ENCODE measurements at regions not wholly inside any gene's neighbourhood (a gene's known extent, or its start where the extent isn't known, plus 50 kb on each side); places are given as distances from the start of the nearest gene placed in this dataset.
"Not testable (repeated sequence)": the region's sequence is repeated elsewhere in the genome, so short reads cannot be mapped to it uniquely, and the experiment has no call there.

GRCh38 chr1:86805898-86806519 is 101.6 kb downstream of the SH3GLB1 start:
- peak in 1 of 2 donors; percentile 37 for TF ChIP-seq EGR1 (IDR thresholded peaks at IDR 0.05; ENCODE audit: low read depth in 2 of 2)
- not testable (repeated sequence) for TF ChIP-seq GABPA (IDR thresholded peaks at IDR 0.05 in 1 of 2, conservative IDR thresholded peaks at IDR 0.05 in 1 of 2); TAF1 (conservative IDR thresholded peaks at IDR 0.05); CTCF (IDR thresholded peaks at IDR 0.05; ENCODE audit: low read depth, low read length, missing input control)
- TF ChIP-seq RAD21 (IDR thresholded peaks at IDR 0.05) = peak; percentile 21 to 32
- TF ChIP-seq, protein P1, sequence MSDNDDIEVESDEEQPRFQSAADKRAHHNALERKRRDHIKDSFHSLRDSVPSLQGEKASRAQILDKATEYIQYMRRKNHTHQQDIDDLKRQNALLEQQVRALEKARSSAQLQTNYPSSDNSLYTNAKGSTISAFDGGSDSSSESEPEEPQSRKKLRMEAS (IDR thresholded peaks at IDR 0.05) = peak; percentile 77
- peak; percentile 57 for TF ChIP-seq YY1 (IDR thresholded peaks at IDR 0.05)
- TF ChIP-seq SP1 (IDR thresholded peaks at IDR 0.05) = peak; percentile 71
- TF ChIP-seq, protein P2, sequence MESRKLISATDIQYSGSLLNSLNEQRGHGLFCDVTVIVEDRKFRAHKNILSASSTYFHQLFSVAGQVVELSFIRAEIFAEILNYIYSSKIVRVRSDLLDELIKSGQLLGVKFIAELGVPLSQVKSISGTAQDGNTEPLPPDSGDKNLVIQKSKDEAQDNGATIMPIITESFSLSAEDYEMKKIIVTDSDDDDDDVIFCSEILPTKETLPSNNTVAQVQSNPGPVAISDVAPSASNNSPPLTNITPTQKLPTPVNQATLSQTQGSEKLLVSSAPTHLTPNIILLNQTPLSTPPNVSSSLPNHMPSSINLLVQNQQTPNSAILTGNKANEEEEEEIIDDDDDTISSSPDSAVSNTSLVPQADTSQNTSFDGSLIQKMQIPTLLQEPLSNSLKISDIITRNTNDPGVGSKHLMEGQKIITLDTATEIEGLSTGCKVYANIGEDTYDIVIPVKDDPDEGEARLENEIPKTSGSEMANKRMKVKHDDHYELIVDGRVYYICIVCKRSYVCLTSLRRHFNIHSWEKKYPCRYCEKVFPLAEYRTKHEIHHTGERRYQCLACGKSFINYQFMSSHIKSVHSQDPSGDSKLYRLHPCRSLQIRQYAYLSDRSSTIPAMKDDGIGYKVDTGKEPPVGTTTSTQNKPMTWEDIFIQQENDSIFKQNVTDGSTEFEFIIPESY (IDR thresholded peaks at IDR 0.05) = peak; percentile 58
- TF ChIP-seq RXRA (IDR thresholded peaks at IDR 0.05) = peak; percentile 80 to 92
- TF ChIP-seq HNF4A (conservative IDR thresholded peaks at IDR 0.05) = peak; percentile 98
- TF ChIP-seq ATF3 (IDR thresholded peaks at IDR 0.05) = peak; percentile 86
- peak in 1 of 2 donors; percentile 87 for TF ChIP-seq JUND (IDR thresholded peaks at IDR 0.05)
- TF ChIP-seq, protein P3, sequence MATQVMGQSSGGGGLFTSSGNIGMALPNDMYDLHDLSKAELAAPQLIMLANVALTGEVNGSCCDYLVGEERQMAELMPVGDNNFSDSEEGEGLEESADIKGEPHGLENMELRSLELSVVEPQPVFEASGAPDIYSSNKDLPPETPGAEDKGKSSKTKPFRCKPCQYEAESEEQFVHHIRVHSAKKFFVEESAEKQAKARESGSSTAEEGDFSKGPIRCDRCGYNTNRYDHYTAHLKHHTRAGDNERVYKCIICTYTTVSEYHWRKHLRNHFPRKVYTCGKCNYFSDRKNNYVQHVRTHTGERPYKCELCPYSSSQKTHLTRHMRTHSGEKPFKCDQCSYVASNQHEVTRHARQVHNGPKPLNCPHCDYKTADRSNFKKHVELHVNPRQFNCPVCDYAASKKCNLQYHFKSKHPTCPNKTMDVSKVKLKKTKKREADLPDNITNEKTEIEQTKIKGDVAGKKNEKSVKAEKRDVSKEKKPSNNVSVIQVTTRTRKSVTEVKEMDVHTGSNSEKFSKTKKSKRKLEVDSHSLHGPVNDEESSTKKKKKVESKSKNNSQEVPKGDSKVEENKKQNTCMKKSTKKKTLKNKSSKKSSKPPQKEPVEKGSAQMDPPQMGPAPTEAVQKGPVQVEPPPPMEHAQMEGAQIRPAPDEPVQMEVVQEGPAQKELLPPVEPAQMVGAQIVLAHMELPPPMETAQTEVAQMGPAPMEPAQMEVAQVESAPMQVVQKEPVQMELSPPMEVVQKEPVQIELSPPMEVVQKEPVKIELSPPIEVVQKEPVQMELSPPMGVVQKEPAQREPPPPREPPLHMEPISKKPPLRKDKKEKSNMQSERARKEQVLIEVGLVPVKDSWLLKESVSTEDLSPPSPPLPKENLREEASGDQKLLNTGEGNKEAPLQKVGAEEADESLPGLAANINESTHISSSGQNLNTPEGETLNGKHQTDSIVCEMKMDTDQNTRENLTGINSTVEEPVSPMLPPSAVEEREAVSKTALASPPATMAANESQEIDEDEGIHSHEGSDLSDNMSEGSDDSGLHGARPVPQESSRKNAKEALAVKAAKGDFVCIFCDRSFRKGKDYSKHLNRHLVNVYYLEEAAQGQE (IDR thresholded peaks at IDR 0.05) = not testable (repeated sequence)
